H1 (cell line): ENCODE measurements at regions not wholly inside any gene's neighbourhood (a gene's known extent, or its start where the extent isn't known, plus 50 kb on each side); places are given as distances from the start of the nearest gene placed in this dataset.

ENCODE experiments used
- CHD7 ChIP-seq: fragments of 300-600 bp; sonication (generic); IDR thresholded peaks from 2 replicates; pipeline ENCODE4 v1.7.1; 2012; ENCODE audit warnings: low read length, moderate library complexity, mild to moderate bottlenecking, inconsistent platforms; ENCODE audit not compliant: insufficient replicate concordance
- CTBP2 ChIP-seq: IDR thresholded peaks from 2 replicates; pipeline ENCODE4 v1.7.0; 2011; ENCODE audit warnings: borderline replicate concordance, mild to moderate bottlenecking, moderate library complexity, mixed read lengths, low read length; ENCODE audit not compliant: insufficient read depth, insufficient read length
- RXRA ChIP-seq: IDR thresholded peaks from 2 replicates; pipeline ENCODE4 v1.6.1; 2011; ENCODE audit warnings: low read depth, mild to moderate bottlenecking, low read length, moderate library complexity; ENCODE audit not compliant: insufficient read depth
- TBP ChIP-seq: IDR thresholded peaks from 2 replicates; pipeline ENCODE4 v1.6.1; 2011; ENCODE audit warnings: low read depth, low read length, improper control_type of control experiment
- ZNF274 ChIP-seq: IDR thresholded peaks from 2 replicates; pipeline ENCODE4 v1.7.0; 2012; ENCODE audit warnings: low read length, borderline replicate concordance; ENCODE audit errors: extremely low read depth

- TF ChIP-seq CHD7, result no peak
- TF ChIP-seq RXRA, result no peak
- no peak for TF ChIP-seq ZNF274
- TF ChIP-seq CTBP2, result no peak
- no peak for TF ChIP-seq TBP
Measured at GRCh38 chr3:194852345-194852744, 166.7 kb downstream of the FAM43A start (continued).
